ENCODE measurements at regions not wholly inside any gene's neighbourhood (a gene's known extent, or its start where the extent isn't known, plus 50 kb on each side); places are given as distances from the start of the nearest gene placed in this dataset.

GRCh38 chr10:130606001-130606405 lies 469.8 kb downstream of the GLRX3 start:
- DNase-seq (ENCODE audit: insufficient read length, low spot score) = no peak
- no peak for FAIRE-seq
- TF ChIP-seq CTCF (IDR thresholded peaks at IDR 0.05; ENCODE audit: insufficient read depth, missing control alignments) = no peak

- FAIRE-seq = no peak
- no peak for DNase-seq (ENCODE audit: insufficient read length, low spot score)
- no peak for TF ChIP-seq CTCF (IDR thresholded peaks at IDR 0.05; ENCODE audit: insufficient read depth, missing control alignments)
Measured at GRCh38 chr10:130607366-130607765, 471.2 kb downstream of the GLRX3 start.

GRCh38 chr10:130611239-130611638 lies 475.0 kb downstream of the GLRX3 start:
- no peak for FAIRE-seq
- no peak for DNase-seq (ENCODE audit: insufficient read length, low spot score)
- no peak for TF ChIP-seq CTCF (IDR thresholded peaks at IDR 0.05; ENCODE audit: insufficient read depth, missing control alignments)

- DNase-seq (ENCODE audit: insufficient read length, low spot score) (no peak), FAIRE-seq (no peak)
- no peak for TF ChIP-seq CTCF (IDR thresholded peaks at IDR 0.05; ENCODE audit: insufficient read depth, missing control alignments)
Measured at GRCh38 chr10:130615457-130615856, 479.3 kb downstream of the GLRX3 start.

- FAIRE-seq (no peak), DNase-seq (ENCODE audit: insufficient read length, low spot score) (no peak)
- TF ChIP-seq CTCF (IDR thresholded peaks at IDR 0.05; ENCODE audit: insufficient read depth, missing control alignments) = no peak
Measured at GRCh38 chr10:130617985-130618384, 481.8 kb downstream of the GLRX3 start.

- no peak for DNase-seq (ENCODE audit: insufficient read length, low spot score)
- no peak for FAIRE-seq
- no peak for TF ChIP-seq CTCF (IDR thresholded peaks at IDR 0.05; ENCODE audit: insufficient read depth, missing control alignments)
Measured at GRCh38 chr10:130618647-130619046, 482.5 kb downstream of the GLRX3 start.

- no peak for FAIRE-seq
- no peak for TF ChIP-seq CTCF (IDR thresholded peaks at IDR 0.05; ENCODE audit: insufficient read depth, missing control alignments)
- no peak for DNase-seq (ENCODE audit: insufficient read length, low spot score)
Measured at GRCh38 chr10:130621231-130621775, 485.1 kb downstream of the GLRX3 start.

All from D721Med (cell line).